ENCODE measurements at regions not wholly inside any gene's neighbourhood (a gene's known extent, or its start where the extent isn't known, plus 50 kb on each side); places are given as distances from the start of the nearest gene placed in this dataset.

GRCh38 chr4:107246761-107247160 lies 210.6 kb upstream of the DKK2 start:
- no peak for DNase-seq (ENCODE audit: low read depth)

- DNase-seq (ENCODE audit: low read depth): no peak
These were observed 207.1 kb upstream of the DKK2 start for GRCh38 chr4:107243141-107243781.

GRCh38 chr4:107220976-107221375 lies 184.9 kb upstream of the DKK2 start:
- DNase-seq (ENCODE audit: low read depth): no peak

GRCh38 chr4:107219681-107220080 lies 183.6 kb upstream of the DKK2 start:
- DNase-seq (ENCODE audit: low read depth): no peak

GRCh38 chr4:107216379-107216778 lies 180.3 kb upstream of the DKK2 start:
- DNase-seq (ENCODE audit: low read depth): no peak

GRCh38 chr4:107215222-107215621 lies 179.1 kb upstream of the DKK2 start:
- DNase-seq (ENCODE audit: low read depth): no peak

- no peak for DNase-seq (ENCODE audit: low read depth)
These were observed 177.8 kb upstream of the DKK2 start for GRCh38 chr4:107213880-107214279.

GRCh38 chr4:107213410-107213809 lies 177.3 kb upstream of the DKK2 start:
- no peak for DNase-seq (ENCODE audit: low read depth)

- no peak for DNase-seq (ENCODE audit: low read depth)
These were observed 176.5 kb upstream of the DKK2 start for GRCh38 chr4:107212565-107212964.

GRCh38 chr4:107210450-107211239 lies 174.5 kb upstream of the DKK2 start:
- no peak for DNase-seq (ENCODE audit: low read depth)

- DNase-seq (ENCODE audit: low read depth): no peak
These were observed 167.6 kb upstream of the DKK2 start for GRCh38 chr4:107203733-107204132.

- DNase-seq (ENCODE audit: low read depth): no peak
These were observed 166.6 kb upstream of the DKK2 start for GRCh38 chr4:107202744-107203143.

- no peak for DNase-seq (ENCODE audit: low read depth)
These were observed 161.0 kb upstream of the DKK2 start for GRCh38 chr4:107197121-107197520.

GRCh38 chr4:107196312-107196711 lies 160.2 kb upstream of the DKK2 start:
- no peak for DNase-seq (ENCODE audit: low read depth)

- no peak for DNase-seq (ENCODE audit: low read depth)
These were observed 157.9 kb upstream of the DKK2 start for GRCh38 chr4:107194005-107194404.

GRCh38 chr4:107192601-107193000 lies 156.5 kb upstream of the DKK2 start:
- DNase-seq (ENCODE audit: low read depth): no peak

- no peak for DNase-seq (ENCODE audit: low read depth)
These were observed 151.0 kb upstream of the DKK2 start for GRCh38 chr4:107187091-107187490.

- DNase-seq (ENCODE audit: low read depth): peak; percentile 11
These were observed 147.2 kb upstream of the DKK2 start for GRCh38 chr4:107183155-107183774.

GRCh38 chr4:107182347-107182746 lies 146.2 kb upstream of the DKK2 start:
- no peak for DNase-seq (ENCODE audit: low read depth)

- DNase-seq (ENCODE audit: low read depth): no peak
These were observed 130.8 kb upstream of the DKK2 start for GRCh38 chr4:107166873-107167450.

GRCh38 chr4:107166181-107166580 lies 130.1 kb upstream of the DKK2 start:
- DNase-seq (ENCODE audit: low read depth): no peak

- DNase-seq (ENCODE audit: low read depth): no peak
These were observed 128.9 kb upstream of the DKK2 start for GRCh38 chr4:107164962-107165475.

GRCh38 chr4:107156443-107156842 lies 120.3 kb upstream of the DKK2 start:
- DNase-seq (ENCODE audit: low read depth): no peak
